NCI-H2227 (cell line): ENCODE measurements at regions not wholly inside any gene's neighbourhood (a gene's known extent, or its start where the extent isn't known, plus 50 kb on each side); places are given as distances from the start of the nearest gene placed in this dataset.
"Not testable (repeated sequence)": the region's sequence is repeated elsewhere in the genome, so short reads cannot be mapped to it uniquely, and the experiment has no call there.

Experiments used
- DNase-seq: peaks from one replicate; lab custom pipeline; 2025; ENCODE audit not compliant: unreplicated experiment; lab: John Stamatoyannopoulos, UW

DNA sequence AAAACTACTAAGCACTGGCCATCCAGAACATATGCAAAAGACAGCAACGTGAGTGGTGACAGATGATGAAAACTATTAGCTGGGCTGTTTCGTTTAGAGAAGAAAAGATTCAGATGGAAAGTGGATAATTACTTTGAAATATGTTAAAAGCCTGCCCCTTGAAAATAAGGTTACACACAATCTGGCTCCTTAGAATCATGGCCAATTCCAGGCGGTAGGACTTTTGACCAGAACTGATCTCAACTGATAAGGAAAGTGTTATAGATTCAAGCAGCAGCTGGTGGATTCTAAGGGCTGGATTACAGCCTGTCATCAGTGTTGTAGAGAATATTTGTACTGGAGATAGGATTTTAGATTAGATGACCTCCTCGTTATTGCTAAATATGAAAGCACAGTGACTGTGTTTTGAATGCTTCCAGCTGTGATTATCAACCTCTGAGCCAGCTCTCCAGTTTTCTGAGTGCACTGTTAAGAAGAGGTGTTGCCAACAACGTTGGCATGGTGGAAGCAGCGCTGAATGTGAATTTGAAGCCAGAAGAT is 75.1 kb downstream of the KBTBD2 start:
- peak; percentile 16 for DNase-seq

DNA sequence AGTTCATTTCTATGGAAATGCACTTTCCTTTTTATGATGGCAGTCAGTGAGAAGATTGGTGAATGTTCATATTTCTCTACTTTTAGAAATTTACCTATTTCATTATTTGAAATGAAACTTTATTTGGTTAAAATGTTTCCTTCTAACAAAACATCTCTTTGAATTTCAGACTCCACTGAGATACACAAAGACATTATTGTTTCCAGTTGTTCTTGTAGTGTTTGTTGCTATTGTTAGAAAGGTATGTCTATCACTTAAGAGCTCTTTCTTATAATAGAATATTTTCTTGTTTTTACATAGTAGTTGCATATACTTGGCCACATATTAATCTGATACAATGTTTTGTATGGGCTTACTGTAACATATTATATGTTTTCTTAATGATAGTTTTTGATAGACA is 76.8 kb downstream of the KBTBD2 start:
- not testable (repeated sequence) for DNase-seq

DNA sequence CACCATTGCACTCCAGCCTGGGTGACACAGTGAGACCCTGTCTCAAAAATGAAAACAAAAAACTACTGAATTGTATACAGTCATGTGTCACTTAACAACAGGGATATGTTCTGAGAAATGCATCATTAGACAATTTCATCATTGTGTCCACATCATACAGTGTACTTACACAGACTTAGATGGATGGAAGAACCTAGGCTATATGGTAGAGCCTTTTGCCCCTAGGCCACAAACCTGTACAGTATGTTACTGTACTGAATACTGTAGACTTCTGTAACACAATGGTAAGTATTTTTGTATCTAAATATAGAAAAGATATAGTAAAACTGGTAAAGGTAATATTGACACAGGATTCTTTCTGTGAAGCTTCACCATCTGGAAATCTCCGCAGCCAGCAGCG is 81.7 kb downstream of the KBTBD2 start:
- DNase-seq, result no peak

DNA sequence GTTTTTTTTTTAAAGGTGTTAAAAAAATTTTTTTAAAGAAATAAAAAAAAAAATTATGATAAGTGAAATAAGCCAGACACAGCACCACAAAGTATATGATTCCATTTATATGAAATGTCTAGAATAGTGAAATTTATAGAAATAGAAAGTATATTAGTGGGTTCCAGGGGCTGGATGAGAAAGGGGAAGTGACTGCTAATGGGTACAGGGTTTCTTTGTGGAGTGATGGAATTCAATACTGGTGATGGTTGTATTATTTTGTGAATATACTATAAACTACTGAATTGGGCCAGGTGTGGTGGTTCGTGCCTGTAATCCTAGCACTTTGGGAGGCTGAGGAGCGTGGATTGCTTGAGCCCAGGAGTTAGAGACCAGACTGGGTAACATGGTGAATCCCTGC is 82.2 kb downstream of the KBTBD2 start:
- no peak for DNase-seq

DNA sequence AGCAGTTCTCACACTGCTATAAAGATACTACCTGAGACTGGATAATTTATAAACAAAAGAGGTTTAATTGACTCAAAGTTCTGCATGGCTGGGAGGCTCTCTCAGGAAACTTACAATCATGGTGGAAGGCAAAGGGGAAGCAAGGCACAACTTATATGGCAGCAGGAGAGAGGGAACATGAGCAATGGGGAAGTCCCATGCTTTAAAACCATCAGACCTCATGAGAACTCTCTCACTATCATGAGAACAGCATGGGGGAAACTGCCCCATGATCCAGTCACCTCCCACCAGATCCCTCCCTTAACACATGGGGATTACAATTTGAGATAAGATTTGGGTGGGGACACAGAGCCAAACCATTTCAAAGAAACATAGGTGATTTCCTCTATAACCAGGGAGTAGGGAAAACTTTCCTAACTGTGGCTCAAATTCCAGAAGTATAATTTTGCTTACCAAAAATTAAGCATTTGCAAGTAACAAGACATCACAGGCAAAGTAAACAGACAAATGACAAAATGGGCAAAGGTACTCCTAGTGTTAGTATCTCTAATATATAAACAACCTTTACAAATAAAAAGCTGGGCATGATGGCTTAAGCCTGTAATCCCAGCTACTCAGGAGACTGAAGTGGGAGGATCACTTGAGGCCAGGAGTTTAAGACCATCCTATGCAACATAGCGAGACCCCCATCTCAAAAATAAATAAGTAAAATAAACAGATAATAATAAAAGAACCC is 88.0 kb downstream of the KBTBD2 start:
- DNase-seq, result no peak

DNA sequence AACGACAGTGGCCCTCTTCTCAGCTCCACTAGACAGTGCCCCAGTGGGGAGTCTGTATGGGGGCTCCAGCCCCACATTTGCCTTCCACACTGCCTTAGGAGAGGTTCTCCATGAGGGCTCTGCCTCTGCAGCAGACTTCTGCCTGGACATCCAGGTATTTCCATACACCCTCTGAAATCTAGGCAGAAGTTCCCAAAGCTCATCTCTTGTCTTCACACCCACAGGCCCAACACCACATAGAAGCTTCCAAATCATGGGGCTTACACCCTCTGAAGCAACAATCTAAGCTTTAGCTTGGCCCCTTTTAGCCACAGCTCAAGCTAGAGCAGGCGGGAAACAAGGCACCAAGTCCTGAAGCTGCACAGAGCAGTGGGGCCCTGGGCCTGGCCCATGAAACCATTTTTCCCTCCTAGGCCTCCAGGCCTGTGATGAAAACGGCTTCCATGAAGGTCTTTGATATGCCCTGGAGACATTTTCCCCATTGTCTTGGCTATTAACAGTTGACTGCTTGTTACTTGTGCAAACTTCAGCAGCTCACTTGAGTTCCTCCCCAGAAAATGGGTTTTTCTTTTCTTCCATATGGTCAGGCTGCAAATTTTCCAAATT is 89.2 kb downstream of the KBTBD2 start:
- DNase-seq, result no peak

DNA sequence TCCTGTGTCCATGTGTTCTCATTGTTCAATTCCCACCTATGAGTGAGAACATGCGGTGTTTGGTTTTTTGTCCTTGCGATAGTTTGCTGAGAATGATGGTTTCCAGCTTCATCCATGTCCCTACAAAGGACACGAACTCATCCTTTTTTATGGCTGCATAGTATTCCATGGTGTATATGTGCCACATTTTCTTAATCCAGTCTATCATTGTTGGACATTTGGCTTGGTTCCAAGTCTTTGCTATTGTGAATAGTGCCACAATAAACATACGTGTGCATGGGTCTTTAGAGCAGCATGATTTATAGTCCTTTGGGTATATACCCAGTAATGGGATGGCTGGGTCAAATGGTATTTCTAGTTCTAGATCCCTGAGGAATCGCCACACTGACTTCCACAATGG is 98.5 kb downstream of the KBTBD2 start:
- not testable (repeated sequence) for DNase-seq

DNA sequence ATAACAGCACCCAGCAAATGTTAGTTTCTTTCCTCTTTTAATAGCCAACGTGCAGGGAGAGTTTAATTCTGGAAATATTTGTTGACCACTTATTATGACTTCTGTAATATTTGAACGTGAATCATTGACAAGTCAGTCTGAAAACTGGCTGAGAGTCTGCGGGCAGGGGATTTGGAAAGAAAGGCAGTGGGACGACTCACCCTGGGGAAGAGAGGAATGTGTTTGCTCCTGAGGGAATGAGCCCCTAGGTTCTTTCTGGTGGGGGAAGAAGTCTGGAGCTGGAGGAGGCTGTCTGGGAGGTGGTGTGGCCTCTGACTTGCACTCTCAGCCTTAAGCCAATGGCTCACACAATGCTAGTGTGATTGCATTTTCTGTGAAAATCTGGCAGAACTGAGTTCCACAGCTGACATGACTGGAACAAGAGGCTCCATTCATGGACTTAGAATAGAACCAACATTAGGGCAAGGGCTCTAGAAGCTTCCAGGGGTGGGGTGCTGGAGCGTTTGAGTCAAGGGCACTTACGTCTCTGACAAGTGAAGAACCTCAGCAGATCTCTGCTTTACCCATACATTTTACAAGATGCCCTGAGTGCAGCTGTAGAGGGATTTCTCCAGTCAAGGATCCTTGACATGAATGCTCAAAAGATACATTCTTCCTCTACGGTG is 100.7 kb downstream of the KBTBD2 start:
- DNase-seq, result not testable (repeated sequence)

DNA sequence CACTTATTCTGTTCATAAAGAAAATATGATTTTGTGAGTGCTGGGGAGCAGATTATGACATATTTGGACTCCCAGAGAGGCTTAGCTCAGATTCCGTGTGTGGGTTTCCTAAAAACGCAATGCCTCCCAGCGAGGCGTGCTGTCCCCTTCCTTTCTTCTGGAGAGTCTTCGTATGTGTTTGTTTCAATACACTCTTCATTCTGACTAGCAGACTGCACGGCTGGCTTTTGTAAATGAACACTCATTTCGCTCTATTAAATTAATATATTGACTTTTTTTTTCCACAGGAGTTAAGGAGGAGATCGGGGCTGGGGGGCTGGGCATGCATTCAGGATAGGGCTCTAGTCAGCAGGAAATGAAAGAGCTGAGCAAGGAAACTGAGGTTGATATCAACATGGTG is 102.3 kb downstream of the KBTBD2 start:
- not testable (repeated sequence) for DNase-seq

DNA sequence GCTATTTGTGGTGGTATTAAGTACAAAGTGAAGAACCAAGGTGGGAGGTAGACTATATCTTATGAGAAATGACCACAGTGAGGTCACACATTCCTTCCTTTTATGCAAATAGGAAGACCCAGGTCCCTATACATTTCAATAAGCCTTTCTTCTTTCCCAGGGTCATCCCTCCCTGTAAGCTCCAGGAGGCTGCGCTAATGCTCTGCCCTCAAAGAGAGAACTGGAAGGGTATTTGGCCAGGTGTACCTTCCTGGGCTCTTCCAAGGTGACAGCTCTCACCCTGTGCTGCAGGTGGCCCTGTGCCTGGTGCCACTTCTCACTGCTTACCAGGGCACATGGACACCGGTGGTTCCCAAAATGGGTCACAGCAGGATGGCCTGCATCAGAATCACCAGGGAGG is 103.4 kb downstream of the KBTBD2 start:
- DNase-seq, result not testable (repeated sequence)

DNA sequence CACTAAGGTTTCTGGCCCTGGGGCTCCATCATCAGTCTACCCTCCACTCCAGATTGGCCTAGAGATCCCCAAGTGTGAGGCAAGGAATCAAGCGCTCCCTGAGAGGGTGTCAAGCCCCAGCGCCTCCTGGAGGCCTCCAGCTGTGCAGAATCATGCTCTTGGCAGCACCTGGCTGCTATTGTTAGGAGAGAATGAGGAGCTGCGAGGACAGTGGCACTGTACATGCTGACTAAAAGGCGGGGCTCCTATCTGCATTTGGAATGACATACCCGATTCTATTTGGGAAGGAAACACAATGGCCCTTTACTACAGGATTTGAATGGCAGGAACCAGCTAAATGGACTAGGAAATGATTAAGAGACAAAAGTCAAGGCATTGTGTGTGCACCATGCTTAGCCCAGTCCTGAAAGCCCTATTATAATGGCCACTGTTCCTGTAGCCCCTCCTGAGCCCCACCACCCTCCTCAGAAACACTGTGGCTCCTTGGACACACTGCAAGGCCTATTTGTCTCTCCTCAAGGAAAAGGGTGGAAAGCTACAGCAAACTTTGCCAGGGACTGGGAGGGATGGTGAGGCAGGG is 106.1 kb downstream of the KBTBD2 start:
- DNase-seq, result not testable (repeated sequence)

DNA sequence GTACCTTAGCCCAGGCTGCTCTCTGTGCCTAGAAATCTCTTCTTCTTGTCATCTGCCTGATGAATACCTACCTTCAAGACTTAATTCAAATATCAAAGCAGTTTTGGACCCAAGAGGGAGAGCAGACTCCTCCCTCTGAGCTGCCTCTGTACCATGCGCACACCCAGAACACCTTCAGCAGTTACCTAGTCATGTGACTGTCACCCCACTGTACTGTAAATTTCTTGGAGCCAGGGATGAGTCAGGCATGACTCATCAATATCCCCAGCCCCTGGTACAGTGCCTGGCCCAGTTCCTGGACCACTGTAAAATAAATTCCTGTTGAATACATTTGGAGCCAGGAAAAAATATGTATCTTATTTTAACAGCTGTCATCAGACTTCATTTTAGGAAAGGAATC is 111.7 kb downstream of the KBTBD2 start:
- not testable (repeated sequence) for DNase-seq

DNA sequence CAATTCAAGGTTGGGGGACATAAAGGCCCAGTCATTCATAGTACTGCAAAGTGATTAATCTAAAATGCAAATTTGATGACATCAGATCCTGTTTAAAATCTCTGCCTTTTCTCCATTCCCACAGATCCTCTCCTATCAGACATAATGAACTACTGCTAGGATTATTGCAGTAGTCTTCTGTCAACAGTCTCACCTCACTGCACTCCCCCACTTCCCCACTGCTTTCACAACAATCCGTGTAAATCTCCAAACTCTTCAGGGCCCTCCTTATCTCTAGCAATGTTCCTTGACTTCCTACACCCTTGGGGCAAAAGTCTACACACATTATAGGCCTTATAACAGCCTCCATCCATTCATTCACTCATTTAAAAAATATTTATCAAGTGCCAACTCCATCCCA is 112.4 kb downstream of the KBTBD2 start:
- no peak for DNase-seq

DNA sequence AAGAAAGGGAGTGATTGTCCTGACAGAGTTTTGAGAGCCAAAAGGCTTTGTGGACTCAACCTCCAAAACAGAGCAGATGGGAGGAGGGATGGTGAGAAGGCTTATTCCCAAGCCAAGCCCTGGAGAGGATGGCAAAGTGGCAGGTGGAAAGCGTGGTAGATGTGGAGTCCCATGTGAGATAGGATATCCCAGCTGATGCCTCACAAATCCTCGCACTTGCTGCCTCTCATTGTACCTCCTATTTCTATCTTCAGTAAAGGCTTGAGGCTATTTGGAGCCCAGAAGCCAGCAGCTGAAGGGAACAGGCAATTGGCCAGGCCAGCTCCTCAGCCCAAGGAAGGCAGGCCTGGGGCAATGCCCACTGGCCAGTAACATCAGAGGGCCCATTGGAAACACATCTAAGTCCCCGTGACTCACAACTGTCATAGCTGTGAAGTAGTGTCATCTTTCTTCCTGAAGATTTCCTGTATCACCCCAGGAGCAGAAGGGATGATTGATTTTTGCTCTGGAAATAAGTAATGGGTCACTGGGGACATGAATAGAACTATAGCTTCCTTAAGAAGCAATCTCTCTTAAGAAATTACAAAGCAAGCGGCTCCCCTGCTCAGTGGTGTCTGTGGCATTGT is 114.4 kb downstream of the KBTBD2 start:
- not testable (repeated sequence) for DNase-seq

DNA sequence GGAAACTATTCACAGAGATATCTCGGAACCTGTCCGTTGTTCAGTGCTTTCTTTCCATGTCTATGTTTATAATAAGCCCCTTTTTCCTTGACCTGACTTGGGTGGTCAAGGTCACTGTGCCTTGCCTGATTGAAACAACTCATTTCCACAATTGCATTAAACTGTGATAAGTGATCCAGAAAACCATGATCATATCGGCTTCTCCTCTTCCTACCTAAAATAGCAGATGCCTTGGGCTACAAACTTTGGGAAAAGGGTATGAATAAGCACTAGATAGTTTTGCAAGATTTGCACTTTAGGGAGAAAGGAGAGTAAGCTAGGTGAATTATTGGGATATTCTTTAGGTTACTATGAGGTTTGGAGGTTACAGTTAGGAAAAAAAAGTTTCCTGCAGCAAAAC is 115.2 kb downstream of the KBTBD2 start:
- not testable (repeated sequence) for DNase-seq

DNA sequence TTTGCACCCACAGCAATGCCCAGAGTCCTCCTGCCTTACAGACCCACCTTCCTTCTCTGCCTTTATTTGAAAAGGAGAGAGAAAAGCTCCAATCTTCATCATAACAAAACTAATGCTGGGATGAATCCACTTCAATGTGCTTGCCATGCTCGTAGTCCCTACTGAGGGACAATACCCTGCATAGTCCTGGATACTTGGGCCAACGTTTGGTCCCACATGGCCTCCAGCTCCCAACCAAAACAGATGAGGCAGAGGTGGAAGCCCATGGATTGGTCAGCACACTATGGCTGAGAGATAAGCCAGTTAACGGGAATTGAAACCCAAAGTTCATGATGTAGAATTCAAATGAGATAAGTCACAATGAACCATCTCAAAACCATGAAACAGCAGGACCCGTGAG is 115.8 kb downstream of the KBTBD2 start:
- DNase-seq, result not testable (repeated sequence)

DNA sequence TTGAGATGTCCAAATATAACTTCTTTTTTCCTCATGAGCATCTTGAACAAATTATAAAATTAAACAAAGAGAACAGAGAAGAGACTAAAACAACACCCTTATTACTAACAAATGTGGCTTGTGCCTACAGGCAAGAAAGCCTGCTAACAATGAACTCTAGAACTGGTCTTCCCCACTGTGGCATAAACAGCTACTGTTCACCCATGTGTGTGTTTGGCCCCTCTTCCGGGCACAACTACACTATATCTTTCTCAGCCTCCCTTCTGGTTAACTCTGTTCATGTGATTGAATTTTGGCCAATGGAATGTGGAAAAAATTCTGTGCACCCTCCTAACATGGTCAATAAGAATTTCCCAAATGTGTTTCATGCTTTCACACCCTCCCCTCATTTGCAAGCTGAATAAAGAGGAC is 117.0 kb downstream of the KBTBD2 start:
- DNase-seq, result no peak

DNA sequence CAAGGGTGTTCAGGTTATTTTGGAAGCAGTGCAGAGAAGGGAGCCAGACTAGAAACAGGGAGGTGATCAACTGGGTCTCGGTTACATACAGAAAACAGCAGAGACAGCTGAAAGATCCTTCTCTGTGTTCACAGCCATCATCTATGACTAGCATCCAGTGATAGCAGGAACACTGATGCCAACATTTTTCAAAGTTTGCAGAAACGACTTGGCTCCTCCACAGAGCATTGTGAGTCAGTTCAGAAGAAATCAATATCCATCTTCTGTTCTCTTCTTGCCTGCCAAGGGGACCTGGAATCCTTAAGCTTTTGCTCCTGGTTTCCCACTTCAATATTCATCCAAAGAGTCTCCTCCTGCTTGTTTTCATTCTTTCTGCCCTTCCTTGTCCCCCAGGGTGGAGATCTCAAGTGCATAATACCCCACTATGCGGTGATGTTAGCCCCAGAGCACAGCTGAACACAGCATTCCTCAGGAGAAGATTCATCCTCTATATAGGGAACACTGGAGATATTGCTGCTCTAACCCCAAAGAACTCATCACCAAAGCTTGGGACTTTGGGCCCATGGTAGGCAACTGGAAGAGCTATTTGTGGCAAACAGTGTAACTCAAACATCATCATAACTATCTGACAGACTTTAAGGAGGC is 122.6 kb downstream of the KBTBD2 start:
- not testable (repeated sequence) for DNase-seq

DNA sequence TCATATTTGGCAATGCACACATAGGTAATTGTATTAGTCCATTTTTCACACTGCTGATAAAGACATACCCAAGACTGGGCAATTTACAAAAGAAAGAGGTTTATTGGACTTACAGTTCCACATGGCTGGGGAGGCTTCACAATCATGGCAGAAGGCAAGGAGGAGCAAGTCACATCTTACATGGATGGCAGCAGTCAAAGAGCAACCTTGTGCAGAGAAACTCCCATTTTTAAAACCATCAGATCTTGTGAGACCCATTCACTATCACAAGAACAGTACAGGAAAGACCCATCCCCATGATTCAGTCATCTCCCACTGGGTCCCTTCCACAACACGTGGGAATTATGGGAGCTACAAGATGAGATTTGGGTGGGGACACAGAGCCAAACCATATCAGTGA is 123.2 kb downstream of the KBTBD2 start:
- not testable (repeated sequence) for DNase-seq

DNA sequence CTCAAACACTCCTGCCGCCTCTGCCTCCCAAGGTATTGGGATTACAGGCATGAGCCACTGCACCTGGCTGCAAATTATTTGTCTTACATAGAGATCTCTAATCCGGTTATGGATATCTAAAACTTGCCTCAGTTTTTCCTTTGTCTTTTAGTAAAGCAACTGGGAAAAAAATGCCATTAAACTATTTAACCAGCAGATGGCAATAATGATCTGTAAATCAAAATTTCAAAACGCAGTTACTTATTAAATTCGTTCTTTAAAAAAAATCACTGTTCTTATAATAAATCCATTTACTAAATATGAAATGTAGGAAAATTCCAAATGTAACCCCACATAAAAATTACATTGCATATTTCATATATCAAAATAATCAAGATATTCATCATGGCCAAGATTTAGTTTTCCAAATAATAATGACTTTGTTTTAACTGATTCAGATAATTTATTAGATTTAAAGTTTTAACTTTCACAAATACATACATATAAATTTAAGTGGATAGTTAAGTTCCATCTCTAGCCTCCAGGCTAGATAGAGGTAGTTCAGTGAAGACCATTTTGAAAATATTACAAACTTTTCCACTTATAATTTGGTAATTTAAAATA is 125.8 kb downstream of the KBTBD2 start:
- peak; percentile 16 for DNase-seq
